CMK (cell line): ENCODE measurements at regions not wholly inside any gene's neighbourhood (a gene's known extent, or its start where the extent isn't known, plus 50 kb on each side); places are given as distances from the start of the nearest gene placed in this dataset.
"Not testable (repeated sequence)": the region's sequence is repeated elsewhere in the genome, so short reads cannot be mapped to it uniquely, and the experiment has no call there.

Source experiments
- DNase-seq: peaks from one replicate; pipeline ENCODE4 v3.0.0-alpha.2; 2010; ENCODE audit warnings: low read depth

- DNase-seq = no peak
Observed at GRCh38 chr4:188435381-188435780, 296.1 kb downstream of the TRIML1 start.

GRCh38 chr4:188437535-188437934 is 298.3 kb downstream of the TRIML1 start:
- DNase-seq = no peak

GRCh38 chr4:188438391-188438824 is 299.2 kb downstream of the TRIML1 start:
- DNase-seq = not testable (repeated sequence)

GRCh38 chr4:188439641-188440311 is 300.5 kb downstream of the TRIML1 start:
- DNase-seq = no peak

DNA sequence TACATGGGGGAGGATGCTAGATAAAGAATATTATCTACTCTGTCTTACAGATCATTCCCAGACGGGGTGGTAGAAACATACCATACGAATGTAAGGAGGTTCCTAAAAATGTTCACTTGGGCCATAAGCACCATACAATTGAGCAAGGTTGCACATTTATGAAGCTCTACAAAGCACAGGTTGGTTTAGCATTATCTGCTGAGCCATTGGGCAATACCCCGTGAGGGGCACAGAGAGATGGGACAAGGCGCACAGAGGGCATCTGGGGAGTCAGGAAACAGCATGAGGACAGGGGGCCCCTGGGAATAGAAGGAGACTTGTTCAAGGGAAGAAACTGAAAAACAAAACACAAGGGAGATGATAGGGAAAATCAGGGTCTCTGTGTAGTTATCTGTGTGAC is 305.3 kb downstream of the TRIML1 start:
- no peak for DNase-seq

- DNase-seq = not testable (repeated sequence)
Observed at GRCh38 chr4:188448996-188449395, 309.8 kb downstream of the TRIML1 start.

- DNase-seq = no peak
Observed at GRCh38 chr4:188450571-188450970, 311.3 kb downstream of the TRIML1 start.

GRCh38 chr4:188452097-188452496 is 312.9 kb downstream of the TRIML1 start:
- DNase-seq = no peak

DNA sequence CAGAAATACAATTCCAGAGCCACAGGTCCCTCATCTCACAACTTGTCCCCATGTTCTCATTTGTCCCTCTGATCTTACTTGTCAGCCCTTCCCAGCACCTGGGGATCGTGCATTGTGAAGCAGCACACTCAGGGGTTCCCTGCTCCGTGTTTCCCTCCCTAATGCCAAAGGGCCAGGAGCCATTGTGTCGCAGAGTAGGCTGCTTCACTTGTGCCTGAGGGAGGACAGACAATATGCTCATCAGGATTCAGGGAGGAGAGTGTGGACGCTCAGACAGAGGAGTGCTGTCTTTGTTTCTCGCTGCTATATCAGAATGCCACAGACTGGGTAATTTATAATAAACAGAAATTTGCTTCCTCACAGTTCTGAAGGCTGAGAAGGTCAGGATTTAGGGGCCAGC is 315.3 kb downstream of the TRIML1 start:
- no peak for DNase-seq

GRCh38 chr4:188455062-188455752 is 316.0 kb downstream of the TRIML1 start:
- peak; percentile 21 for DNase-seq

- no peak for DNase-seq
Observed at GRCh38 chr4:188459381-188459780, 320.1 kb downstream of the TRIML1 start.

- DNase-seq = no peak
Observed at GRCh38 chr4:188463909-188464308, 324.7 kb downstream of the TRIML1 start.

DNA sequence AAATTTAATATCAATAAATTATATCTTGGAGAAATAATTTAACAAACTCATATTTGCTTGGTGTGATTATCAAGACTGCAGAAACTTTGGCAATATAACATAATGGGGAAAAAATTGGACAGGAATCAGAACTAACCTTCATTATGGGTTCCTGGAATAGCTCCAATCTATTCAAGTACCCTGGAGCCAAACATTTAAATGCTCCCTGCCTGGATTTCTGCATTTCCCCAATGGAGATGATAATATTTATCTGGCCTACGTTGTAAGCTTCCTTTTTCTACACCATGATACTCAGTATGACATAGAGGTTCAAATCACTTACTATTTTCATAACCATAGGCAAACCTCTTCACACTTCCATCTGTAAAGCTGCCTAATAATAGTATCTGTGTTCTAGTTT is 326.8 kb downstream of the TRIML1 start:
- no peak for DNase-seq

- no peak for DNase-seq
Observed at GRCh38 chr4:188484256-188484655, 345.0 kb downstream of the TRIML1 start.

GRCh38 chr4:188485906-188486305 is 346.7 kb downstream of the TRIML1 start:
- no peak for DNase-seq

- no peak for DNase-seq
Observed at GRCh38 chr4:188492886-188493285, 353.6 kb downstream of the TRIML1 start.

GRCh38 chr4:188495169-188495568 is 355.9 kb downstream of the TRIML1 start:
- no peak for DNase-seq

- no peak for DNase-seq
Observed at GRCh38 chr4:188511431-188511830, 372.2 kb downstream of the TRIML1 start.

GRCh38 chr4:188532751-188533150 is 393.5 kb downstream of the TRIML1 start:
- no peak for DNase-seq

DNA sequence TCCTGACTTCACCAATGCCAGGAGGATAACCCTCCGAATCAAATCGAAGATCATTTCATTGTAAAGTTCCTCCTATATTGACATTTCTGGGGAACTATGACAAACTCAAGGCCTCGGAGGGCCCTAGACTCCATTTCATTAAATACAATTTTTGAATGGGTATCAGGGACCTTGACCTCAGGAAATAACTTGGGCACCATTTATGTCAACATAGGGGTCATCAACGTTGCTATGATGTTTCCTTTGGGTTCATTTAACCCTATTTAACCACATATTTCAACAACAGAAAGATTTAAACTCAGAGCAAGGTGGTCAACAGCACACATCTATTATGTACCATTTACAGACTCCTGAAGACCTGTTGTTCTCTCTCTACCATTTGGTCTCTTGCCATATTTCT is 395.1 kb downstream of the TRIML1 start:
- DNase-seq = no peak

DNA sequence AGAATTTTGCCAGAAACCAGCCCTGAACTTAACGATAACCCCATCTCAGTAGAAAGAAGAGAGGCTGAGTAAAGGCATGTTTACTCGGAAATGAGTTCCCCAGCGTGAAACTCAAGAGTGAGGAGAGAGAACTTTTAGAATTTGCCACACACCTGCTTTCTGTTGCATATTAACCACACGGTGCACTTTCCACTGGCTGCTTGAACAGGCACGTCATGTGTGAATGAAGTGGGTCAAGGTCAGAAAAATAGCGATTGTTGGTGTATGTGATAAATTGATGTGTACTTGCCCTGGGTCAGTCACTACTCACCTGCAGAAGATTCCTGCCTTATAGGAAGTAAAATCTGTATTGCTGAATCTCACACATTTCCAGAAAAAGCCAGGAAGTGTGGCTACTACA is 395.7 kb downstream of the TRIML1 start:
- DNase-seq = no peak

DNA sequence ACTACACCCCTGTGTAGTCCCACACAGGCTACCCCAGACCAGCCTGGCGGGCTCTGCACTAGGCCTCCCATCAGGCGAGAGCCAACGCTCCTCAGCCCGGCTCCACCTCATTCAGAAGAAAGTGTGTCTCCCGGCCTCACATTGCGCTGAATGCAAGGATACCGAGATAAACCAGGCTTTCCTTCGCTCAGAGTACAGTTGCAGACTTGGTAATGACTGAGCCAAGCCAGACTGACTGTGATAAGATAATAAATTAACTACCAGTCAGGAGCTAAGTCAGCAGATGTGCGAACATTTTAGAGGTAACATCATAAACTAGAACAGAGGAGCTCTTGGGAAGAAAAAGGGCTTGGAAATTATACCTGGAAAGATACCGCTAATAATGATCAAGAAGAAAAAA is 397.6 kb downstream of the TRIML1 start:
- no peak for DNase-seq

DNA sequence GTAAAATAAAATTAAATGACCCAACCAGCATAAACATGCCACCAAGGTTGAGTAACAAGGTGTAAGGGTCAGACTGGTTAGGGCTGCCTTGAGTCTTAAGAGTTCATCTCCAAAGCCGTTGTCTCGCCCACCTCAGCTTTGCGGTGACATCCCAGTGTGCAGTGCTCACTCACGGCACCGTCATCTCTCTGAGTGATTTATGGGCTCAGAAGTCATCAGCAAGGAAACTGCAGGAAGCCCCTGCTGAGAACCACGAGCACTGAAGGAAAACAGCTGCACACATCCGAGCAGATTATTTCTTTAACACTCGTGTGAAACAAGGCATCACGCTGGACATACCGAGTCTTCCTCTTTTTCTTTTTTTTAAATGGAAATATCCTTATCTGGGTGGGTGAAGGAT is 411.1 kb downstream of the TRIML1 start:
- no peak for DNase-seq

- DNase-seq = no peak
Observed at GRCh38 chr4:188551156-188551555, 411.9 kb downstream of the TRIML1 start.
